UCSD-AML1 (cell line): ENCODE measurements at regions not wholly inside any gene's neighbourhood (a gene's known extent, or its start where the extent isn't known, plus 50 kb on each side); places are given as distances from the start of the nearest gene placed in this dataset.

Experiments used
- DNase-seq: peaks from one replicate; lab custom pipeline; 2025; ENCODE audit not compliant: unreplicated experiment; lab: John Stamatoyannopoulos, UW

- DNase-seq: no peak
These were observed 315.4 kb downstream of the DIPK2A start for GRCh38 chr3:144287001-144287400.

GRCh38 chr3:144289057-144289456 lies 317.4 kb downstream of the DIPK2A start:
- DNase-seq: no peak

- no peak for DNase-seq
These were observed 323.3 kb downstream of the DIPK2A start for GRCh38 chr3:144294659-144295538.

GRCh38 chr3:144295613-144296012 lies 324.0 kb downstream of the DIPK2A start:
- DNase-seq: no peak

GRCh38 chr3:144296808-144297207 lies 325.2 kb downstream of the DIPK2A start:
- DNase-seq: no peak

- no peak for DNase-seq
These were observed 330.2 kb downstream of the DIPK2A start for GRCh38 chr3:144301863-144302262.

GRCh38 chr3:144307951-144308350 lies 336.3 kb downstream of the DIPK2A start:
- DNase-seq: no peak

GRCh38 chr3:144308396-144308795 lies 336.8 kb downstream of the DIPK2A start:
- DNase-seq: no peak

- no peak for DNase-seq
These were observed 341.1 kb downstream of the DIPK2A start for GRCh38 chr3:144312702-144313101.

GRCh38 chr3:144314946-144315345 lies 343.3 kb downstream of the DIPK2A start:
- no peak for DNase-seq

GRCh38 chr3:144317961-144318360 lies 346.3 kb downstream of the DIPK2A start:
- no peak for DNase-seq

- no peak for DNase-seq
These were observed 352.5 kb downstream of the DIPK2A start for GRCh38 chr3:144324076-144324475.

GRCh38 chr3:144332868-144333267 lies 361.2 kb downstream of the DIPK2A start:
- no peak for DNase-seq

GRCh38 chr3:144341471-144341870 lies 369.8 kb downstream of the DIPK2A start:
- no peak for DNase-seq

GRCh38 chr3:144343343-144343742 lies 371.7 kb downstream of the DIPK2A start:
- no peak for DNase-seq

GRCh38 chr3:144343777-144344176 lies 372.2 kb downstream of the DIPK2A start:
- DNase-seq: no peak

GRCh38 chr3:144344925-144345548 lies 373.4 kb downstream of the DIPK2A start:
- no peak for DNase-seq

GRCh38 chr3:144350125-144350524 lies 378.5 kb downstream of the DIPK2A start:
- no peak for DNase-seq

- no peak for DNase-seq
These were observed 379.4 kb downstream of the DIPK2A start for GRCh38 chr3:144351011-144351410.

- DNase-seq: no peak
These were observed 380.2 kb downstream of the DIPK2A start for GRCh38 chr3:144351773-144352365.

GRCh38 chr3:144358191-144358590 lies 386.6 kb downstream of the DIPK2A start:
- no peak for DNase-seq

- no peak for DNase-seq
These were observed 389.4 kb downstream of the DIPK2A start for GRCh38 chr3:144361002-144361401.
